Activated CD8-positive, alpha-beta memory T cell treated with anti-CD3 and anti-CD28 coated beads, Interleukin-2, amount 50 U/mL, for 48 hours (primary cell): ENCODE measurements at regions not wholly inside any gene's neighbourhood (a gene's known extent, or its start where the extent isn't known, plus 50 kb on each side); places are given as distances from the start of the nearest gene placed in this dataset.

ENCODE experiments used
- DNase-seq: peaks from one replicate; pipeline ENCODE4 v3.0.0-alpha.2; 2020

DNA sequence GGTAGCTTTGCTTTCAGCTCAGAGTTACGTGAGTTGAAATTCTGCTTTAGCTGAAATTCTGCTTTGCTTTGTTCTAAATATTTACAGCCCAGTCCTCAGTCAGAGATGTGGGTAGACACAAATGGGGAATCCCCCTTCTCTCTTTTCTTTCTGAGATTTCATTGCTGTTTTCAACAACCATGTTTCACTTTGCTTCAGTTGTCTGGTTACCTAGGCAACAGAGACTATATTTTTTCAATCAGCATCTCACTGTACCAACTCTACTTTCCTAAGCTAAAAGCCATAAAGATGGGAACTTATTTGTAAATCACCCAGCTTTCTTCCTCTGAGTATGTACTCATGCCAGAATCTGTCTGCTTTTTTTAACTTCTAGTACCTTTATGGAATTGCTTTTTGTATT lies 509.0 kb downstream of the OLFM4 start:
- DNase-seq, result no peak

GRCh38 chr13:53545340-53545941 lies 516.8 kb downstream of the OLFM4 start:
- no peak for DNase-seq

DNA sequence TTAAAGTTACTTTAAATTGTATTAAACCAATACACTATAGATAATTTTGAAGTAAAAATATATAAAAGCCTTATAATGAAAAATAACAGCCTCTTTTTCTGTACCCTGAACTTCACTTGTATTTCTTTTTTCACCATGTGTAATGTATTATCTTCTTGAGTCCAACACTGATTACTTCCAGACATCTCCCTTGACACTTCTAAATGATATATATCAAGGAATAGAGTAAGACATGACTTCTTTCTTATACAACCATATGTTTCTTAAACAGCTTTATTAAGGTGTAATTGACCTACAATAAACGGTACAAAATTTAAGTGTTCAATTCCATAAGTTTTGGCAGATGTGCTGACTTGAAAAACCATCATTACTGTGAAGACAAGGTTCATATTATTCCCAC lies 531.9 kb downstream of the OLFM4 start:
- no peak for DNase-seq

DNA sequence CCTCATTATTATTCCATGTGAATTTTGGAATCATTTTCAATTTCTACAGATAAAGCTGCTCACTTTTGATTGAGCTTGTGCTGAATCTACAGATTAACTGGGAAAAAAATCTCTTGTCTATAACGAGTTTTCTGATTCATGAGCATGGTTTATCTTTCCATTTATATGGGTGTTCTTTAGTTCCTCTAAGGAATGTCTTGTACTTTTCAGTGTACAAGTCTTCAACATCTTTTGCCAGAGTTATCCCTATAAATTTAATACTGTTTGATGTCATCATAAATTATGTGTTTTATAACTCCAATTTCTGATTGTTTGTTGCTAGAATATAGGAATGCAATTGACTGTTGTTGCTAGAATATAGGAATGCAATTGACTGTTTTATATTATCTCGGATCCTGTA lies 533.8 kb downstream of the OLFM4 start:
- DNase-seq, result no peak

GRCh38 chr13:53568491-53568890 lies 539.9 kb downstream of the OLFM4 start:
- no peak for DNase-seq

DNA sequence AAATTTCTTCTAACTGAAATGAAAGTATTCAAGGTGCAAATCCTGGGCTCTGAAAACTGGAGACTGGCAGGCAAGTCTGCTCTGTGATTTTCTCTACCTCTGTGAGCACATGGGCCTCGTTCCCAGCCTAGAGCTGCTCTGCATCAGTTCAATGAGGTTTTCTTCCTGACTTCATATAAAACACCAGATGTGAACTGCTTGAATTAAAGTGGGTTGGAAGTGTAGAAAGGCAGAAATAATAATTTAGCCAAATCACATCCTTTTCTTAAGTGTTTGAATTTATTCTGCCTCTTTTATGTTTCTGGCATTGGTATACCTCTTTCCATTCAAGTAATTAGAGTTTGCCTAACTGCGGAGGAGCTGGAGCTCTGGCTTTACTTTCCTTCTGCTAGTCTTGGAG lies 540.8 kb downstream of the OLFM4 start:
- DNase-seq, result no peak

DNA sequence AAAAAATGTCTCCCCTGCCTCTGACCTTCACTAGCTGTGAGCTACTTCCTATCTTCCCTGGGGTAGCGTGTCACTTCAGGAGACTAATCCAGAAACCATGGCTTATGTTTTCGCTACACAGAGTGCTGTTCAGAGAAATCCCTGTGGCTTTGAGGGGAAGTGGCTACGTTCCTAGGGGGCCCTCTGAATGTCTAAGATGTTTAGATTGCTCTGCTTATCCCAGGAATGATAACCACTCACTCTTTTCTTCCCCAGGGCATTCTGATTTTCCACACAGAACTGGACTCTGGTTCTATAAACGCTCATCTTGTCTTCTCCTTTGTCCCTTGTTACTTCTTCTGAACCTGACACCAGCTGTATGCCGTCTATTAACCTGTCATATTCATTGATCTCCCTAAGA lies 572.5 kb downstream of the OLFM4 start:
- DNase-seq, result no peak

GRCh38 chr13:53605326-53605725 lies 576.7 kb downstream of the OLFM4 start:
- DNase-seq, result no peak

GRCh38 chr13:53612200-53612599 lies 583.6 kb downstream of the OLFM4 start:
- DNase-seq, result no peak

DNA sequence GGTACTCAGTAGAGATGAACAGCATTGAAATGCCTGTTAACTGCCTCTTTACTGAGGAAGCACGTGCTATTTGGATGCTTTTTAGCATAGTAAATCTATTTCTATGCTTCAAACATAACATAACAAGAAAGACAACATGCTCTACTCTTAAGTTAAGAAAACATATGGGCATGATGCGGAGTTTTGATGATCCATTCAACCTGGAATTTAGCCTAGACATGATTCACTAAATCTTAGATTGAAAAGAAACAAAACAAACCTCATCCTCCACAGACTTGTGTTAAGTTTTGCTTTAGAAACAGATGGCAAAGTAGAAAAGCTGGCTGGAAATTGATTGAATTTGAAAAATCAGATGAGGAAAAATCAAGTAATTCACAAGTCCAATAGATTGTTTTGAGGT lies 593.8 kb downstream of the OLFM4 start:
- no peak for DNase-seq

GRCh38 chr13:53623146-53623545 lies 594.5 kb downstream of the OLFM4 start:
- no peak for DNase-seq

DNA sequence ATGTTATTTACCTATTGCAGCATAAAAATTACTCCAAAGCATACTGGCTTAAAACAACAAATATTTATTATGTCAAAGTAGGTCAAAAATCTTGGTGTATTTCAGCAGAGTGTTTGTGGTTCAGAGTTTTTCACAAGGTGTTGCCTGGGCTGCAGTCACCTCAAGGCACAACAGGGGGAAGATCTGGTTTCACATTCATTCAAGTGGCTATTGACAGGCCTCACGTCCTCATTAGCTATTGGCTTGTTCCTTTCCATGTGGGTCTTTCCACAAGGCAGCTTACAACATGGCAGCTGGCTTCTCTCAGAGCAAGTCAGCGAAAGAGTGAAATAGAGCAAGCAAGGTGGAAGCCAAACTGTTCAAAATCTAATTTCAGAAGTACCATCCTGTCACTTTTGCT lies 602.9 kb downstream of the OLFM4 start:
- no peak for DNase-seq

- no peak for DNase-seq
Measured at GRCh38 chr13:53638040-53638439, 609.4 kb downstream of the OLFM4 start.

- DNase-seq, result no peak
Measured at GRCh38 chr13:53642306-53642705, 613.7 kb downstream of the OLFM4 start.

- no peak for DNase-seq
Measured at GRCh38 chr13:53648673-53649072, 620.1 kb downstream of the OLFM4 start.

- no peak for DNase-seq
Measured at GRCh38 chr13:53672005-53672404, 643.4 kb downstream of the OLFM4 start.

DNA sequence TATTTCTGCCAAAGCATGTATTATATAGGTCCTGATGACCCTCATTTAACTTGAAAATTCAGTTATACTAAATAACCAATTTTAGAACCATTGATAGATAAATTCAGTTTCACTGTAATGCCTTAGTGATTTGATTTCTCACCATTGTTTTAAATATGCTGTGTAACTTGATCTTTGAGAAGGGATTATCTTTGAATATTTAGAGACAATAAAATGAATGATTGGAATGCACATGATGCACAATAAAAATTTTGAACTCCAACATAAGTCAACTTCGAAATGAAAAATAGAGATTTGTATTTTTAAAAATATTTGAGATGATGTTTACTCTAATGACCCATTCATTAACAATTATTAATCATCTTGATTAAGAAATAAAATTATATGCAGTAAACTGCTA lies 654.5 kb downstream of the OLFM4 start:
- DNase-seq, result no peak

DNA sequence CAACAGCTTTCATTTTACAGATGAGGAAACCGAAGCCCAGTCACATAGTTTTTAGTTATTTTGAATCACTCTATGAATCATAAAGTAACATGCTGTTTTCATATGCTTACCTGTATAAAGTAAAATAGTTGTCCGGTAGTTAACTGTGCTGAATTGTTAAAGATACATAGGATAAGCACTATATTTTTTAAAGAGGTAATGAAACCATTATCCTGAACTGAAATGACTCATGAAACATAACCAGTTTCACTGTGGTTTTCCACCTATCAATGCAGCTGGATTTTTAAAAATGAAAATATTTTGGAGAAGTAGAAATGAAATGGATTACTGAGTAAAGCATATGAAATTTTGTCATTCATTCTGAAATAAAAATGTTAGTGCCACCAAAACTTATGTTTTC lies 655.0 kb downstream of the OLFM4 start:
- no peak for DNase-seq

- no peak for DNase-seq
Measured at GRCh38 chr13:53691417-53691816, 662.8 kb downstream of the OLFM4 start.

DNA sequence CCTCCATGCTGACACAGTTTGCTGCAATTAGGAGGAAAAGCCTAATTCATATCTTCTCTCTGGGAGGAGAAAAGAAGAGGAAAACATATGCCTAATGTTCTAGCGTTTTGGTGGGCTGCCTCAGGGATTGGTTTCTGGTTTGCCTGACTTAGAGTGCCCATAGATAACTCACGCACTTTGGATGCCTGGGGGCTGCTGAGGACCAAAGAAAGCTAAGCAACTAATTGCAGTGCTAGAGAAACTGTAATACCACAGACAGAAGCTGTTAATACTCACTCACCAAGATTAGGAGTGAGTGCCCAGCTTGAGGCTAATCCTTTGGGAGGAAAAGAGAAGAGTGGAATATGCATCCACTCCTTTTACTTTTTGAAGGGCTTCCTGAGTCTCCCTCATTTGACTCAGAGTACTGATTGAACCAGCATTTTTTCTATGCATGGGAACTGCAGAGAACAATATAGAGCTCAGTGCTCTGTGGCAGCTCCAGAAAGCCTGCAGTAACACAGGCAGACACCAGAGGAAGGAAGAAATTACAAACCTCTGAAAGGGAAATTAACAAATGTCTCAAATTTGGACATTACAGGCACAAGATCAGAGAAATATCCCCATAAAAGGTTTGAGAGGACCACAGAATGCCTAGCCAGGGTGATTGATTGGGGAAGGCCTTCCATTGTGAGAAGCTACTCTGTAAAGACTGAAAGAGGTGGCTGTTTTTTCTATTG lies 666.4 kb downstream of the OLFM4 start:
- no peak for DNase-seq

DNA sequence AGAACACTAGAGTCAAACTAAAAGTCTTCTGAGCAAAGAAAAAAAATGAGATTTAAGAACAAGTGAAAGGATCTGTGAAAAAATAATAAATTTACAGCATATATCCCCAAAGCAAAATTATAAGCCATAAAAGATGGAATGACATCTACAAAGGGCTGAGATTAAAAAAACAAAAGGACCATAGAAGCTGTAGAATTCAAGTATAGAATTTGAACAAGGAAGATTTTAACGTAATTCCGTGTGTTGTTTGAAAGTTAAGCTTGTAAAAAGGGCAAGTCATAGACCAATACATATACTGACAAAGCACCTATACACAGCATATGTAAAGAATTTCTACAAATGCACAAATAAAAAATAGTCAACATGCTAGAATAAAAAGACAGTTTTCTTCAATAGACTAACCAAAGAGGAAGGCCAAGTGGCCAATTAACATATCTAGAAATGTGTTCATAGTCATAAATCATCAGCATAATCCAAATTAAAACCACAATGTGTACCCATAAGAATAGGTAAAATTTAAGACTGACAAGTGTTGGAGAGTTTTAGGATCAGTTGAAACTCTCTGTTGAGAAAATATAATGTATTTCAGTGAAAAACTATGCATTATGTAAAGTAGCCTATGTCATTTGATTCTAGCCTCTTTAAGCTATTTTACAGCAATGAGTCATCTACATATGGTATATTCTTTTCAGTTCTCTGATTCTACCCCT lies 674.9 kb downstream of the OLFM4 start:
- DNase-seq, result no peak

GRCh38 chr13:53719281-53719680 lies 690.7 kb downstream of the OLFM4 start:
- DNase-seq, result no peak

GRCh38 chr13:53732664-53733063 lies 704.1 kb downstream of the OLFM4 start:
- DNase-seq, result no peak

DNA sequence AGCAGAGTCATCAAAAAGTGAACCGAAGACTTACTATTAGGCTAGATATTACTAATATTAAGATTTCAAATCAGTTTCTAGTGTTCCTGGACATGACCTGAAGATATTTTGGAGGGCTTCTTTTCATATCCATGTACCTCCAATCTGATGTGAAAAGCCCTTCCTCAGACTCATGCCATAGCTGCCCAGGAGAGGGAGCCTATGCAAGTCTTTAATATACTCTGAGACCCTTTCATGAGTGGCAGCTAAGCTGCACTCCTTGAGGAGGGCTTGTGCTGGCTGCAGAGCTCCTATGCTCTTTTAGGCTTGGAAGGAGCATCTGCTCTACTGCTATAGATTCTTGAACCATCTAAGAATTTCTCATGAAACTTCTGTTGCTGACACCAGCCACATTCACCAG lies 715.3 kb downstream of the OLFM4 start:
- DNase-seq, result no peak
